ENCODE measurements at regions not wholly inside any gene's neighbourhood (a gene's known extent, or its start where the extent isn't known, plus 50 kb on each side); places are given as distances from the start of the nearest gene placed in this dataset.

- no peak for DNase-seq (ENCODE audit: low read depth, low spot score)
- no peak overlapping the region for H3K4me3 ChIP-seq (ENCODE audit: low read depth, low read length)
- in situ Hi-C loops (cut with HindIII; ENCODE audit: low sequenced_read_pairs), result no loop called here
- no peak for TF ChIP-seq CTCF (IDR thresholded peaks at IDR 0.05; ENCODE audit: low read depth, low read length)
Observed at GRCh38 chr6:14730654-14731053, 515.2 kb upstream of the JARID2 start.

GRCh38 chr6:14731611-14732010, 514.3 kb upstream of the JARID2 start:
- H3K4me3 ChIP-seq (ENCODE audit: low read depth, low read length), result no peak overlapping the region
- no peak for TF ChIP-seq CTCF (IDR thresholded peaks at IDR 0.05; ENCODE audit: low read depth, low read length)
- DNase-seq (ENCODE audit: low read depth, low spot score), result no peak
- in situ Hi-C loops (cut with HindIII; ENCODE audit: low sequenced_read_pairs), result no loop called here

GRCh38 chr6:14732226-14732843, 513.5 kb upstream of the JARID2 start:
- DNase-seq (ENCODE audit: low read depth, low spot score), result no peak
- in situ Hi-C loops (cut with HindIII; ENCODE audit: low sequenced_read_pairs), result no loop called here
- no peak overlapping the region for H3K4me3 ChIP-seq (ENCODE audit: low read depth, low read length)

GRCh38 chr6:14732844-14733757, 512.8 kb upstream of the JARID2 start:
- no peak overlapping the region for H3K4me3 ChIP-seq (ENCODE audit: low read depth, low read length)
- DNase-seq (ENCODE audit: low read depth, low spot score), result peak; percentile 70
- TF ChIP-seq CTCF (IDR thresholded peaks at IDR 0.05; ENCODE audit: low read depth, low read length), result no peak
- in situ Hi-C loops (cut with HindIII; ENCODE audit: low sequenced_read_pairs), result no loop called here

More at GRCh38 chr6:14732226-14732843, 513.5 kb upstream of the JARID2 start:
- no peak for TF ChIP-seq CTCF (IDR thresholded peaks at IDR 0.05; ENCODE audit: low read depth, low read length)

- in situ Hi-C loops (cut with HindIII; ENCODE audit: low sequenced_read_pairs), result no loop called here
- H3K4me3 ChIP-seq (ENCODE audit: low read depth, low read length), result no peak overlapping the region
- DNase-seq (ENCODE audit: low read depth, low spot score), result no peak
- TF ChIP-seq CTCF (IDR thresholded peaks at IDR 0.05; ENCODE audit: low read depth, low read length), result no peak
Observed at GRCh38 chr6:14734052-14734415, 511.8 kb upstream of the JARID2 start.

GRCh38 chr6:14734416-14735340, 511.2 kb upstream of the JARID2 start:
- peak; percentile 85 for DNase-seq (ENCODE audit: low read depth, low spot score)
- TF ChIP-seq CTCF (IDR thresholded peaks at IDR 0.05; ENCODE audit: low read depth, low read length), result no peak
- in situ Hi-C loops (cut with HindIII; ENCODE audit: low sequenced_read_pairs), result no loop called here
- no peak overlapping the region for H3K4me3 ChIP-seq (ENCODE audit: low read depth, low read length)

Measured in astrocyte of the spinal cord (primary cell).